Activated naive CD4-positive, alpha-beta T cell treated with anti-CD3 and anti-CD28 coated beads, Interleukin-2, amount 10 ng/mL, durations not matched to agents 7 days and 5 days (primary cell): ENCODE measurements at regions not wholly inside any gene's neighbourhood (a gene's known extent, or its start where the extent isn't known, plus 50 kb on each side); places are given as distances from the start of the nearest gene placed in this dataset.
A peak's percentile ranks its signal among the peaks of the same experiment; 100 is the strongest.
"Not testable (repeated sequence)": the region's sequence is repeated elsewhere in the genome, so short reads cannot be mapped to it uniquely, and the experiment has no call there.

Experiments used
- CTCF ChIA-PET: fragments of 350-600 bp; sonication (Branson Sonifier 250); formaldehyde crosslinking; loops from one replicate; lab custom pipeline; 2021; ENCODE audit warnings: antibody characterized with exemption; lab: Charles Lee
- DNase-seq: peaks from one replicate; pipeline ENCODE4 v3.0.0-alpha.2; 2020
- H3K27ac Mint-ChIP-seq: one replicate; pipeline ENCODE4 v1.8.0; 2021; ENCODE audit warnings: mild to moderate bottlenecking, moderate library complexity, mixed read lengths
- H3K27me3 Mint-ChIP-seq: one replicate; pipeline ENCODE4 v1.8.0; 2021; ENCODE audit warnings: mild to moderate bottlenecking, mixed read lengths
- H3K36me3 Mint-ChIP-seq: one replicate; pipeline ENCODE4 v1.8.0; 2021; ENCODE audit warnings: mixed read lengths
- H3K4me1 Mint-ChIP-seq: one replicate; pipeline ENCODE4 v1.8.0; 2021; ENCODE audit warnings: mixed read lengths
- H3K4me3 Mint-ChIP-seq: one replicate; pipeline ENCODE4 v1.8.0; 2021; ENCODE audit warnings: mild to moderate bottlenecking, moderate library complexity, mixed read lengths
- H3K9me3 Mint-ChIP-seq: one replicate; pipeline ENCODE4 v1.8.0; 2021; ENCODE audit warnings: mixed read lengths

DNA sequence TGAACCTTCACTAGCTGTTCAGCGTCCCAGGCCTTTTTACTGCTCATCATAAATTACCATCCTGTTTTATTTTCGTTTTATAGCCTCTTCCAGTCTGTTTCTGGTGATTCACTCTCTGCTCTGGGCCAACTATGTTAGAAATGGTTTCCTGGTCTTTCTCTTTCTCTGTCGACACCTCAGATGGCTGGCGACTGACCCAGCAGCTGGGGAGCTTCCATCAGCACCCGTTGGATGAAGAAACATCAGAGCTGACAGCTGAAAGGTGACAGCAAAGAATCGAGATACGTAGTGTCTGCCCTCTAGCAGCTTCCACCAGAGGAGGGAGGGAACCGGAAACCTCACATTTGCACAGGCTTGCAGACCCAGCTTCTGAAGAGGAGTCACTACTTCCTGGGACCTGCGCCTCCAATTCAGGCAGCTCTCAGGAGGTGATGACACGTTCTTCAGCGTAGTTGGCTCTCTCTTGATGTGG is 82.9 kb upstream of the MLN start:
- Mint-ChIP-seq H3K9me3 (no peaks in the 10 kb centered on the region), H3K27me3 (peaks cover 70% of the 10 kb centered on the region), H3K36me3 (no peaks in the 10 kb centered on the region), H3K4me1 (peaks cover 13% of the 10 kb centered on the region), H3K27ac (peak overlapping the region; percentile 28), H3K4me3 (no peak overlapping the region)
- peak; percentile 41 for DNase-seq
- CTCF ChIA-PET = no interaction called here

DNA sequence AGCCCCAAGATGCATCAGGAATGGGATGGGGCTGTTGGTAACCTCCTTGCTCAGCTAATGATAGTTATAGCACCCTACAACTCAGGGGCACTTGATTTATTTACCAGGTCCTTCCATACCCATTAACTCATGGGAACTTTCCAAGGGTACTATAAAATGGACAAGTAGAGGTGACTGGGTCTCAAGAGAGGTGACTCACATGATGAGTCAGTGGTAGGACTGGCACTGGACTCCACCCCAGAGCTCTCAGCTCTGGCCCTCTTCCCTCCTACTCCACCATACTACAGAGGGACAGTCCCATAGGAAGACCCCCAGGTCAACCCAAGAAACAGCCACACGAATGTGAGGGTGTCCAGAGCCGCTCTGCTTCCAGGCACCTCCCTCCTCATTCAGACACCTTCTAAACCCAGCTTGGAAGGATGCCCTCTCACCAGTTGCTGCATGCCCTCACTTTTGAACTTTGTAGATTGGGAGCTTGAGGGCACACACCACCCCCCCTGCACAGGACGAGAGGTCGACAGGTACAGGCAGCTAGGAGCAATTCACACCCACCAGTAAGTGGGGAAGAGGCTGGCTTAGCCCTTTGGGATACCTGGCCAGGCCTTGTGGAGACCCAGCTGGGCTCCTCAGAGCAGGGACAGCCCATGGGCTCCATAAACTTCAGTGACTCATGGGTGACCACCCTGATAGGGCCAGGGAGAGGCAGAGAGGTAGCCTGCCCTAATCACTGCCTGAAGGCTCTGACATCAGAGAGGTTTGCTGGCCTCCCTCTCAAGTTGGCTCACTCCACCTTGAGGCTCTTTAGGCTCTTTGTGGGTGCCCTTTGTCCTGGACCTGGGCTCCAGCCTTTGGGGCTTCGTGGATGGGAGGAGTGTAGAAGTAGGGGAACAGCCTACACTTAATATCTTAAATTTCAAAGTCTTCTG is 81.6 kb upstream of the MLN start:
- H3K27me3 Mint-ChIP-seq = peaks cover 70% of the 10 kb centered on the region
- CTCF ChIA-PET = interaction anchor here (1.6 kb wide), 1 partner anchor 12 kb away, joined by 4 read pairs; no protein-coding TSS in a partner anchor

DNA sequence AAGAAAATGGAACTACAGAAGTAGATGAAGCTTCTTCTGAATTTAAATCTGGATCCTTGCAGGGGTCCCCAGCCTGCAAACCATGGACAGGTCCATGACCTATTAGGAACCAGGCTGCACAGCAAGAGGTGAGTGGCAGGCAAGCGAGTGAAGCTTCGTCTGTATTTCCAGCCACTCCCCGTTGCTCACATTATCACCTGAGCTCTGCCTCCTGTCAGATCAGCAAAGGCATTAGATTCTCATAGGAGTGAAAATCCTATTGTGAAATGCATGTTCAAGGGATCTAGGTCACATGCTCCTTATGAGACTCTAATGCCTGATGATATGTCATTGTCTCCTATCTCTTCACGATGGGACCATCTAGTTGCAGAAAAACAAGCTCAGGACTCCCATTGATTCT is 79.8 kb upstream of the MLN start:
- not testable (repeated sequence) for H3K9me3 Mint-ChIP-seq, DNase-seq, H3K36me3 Mint-ChIP-seq, H3K4me3 Mint-ChIP-seq, H3K27ac Mint-ChIP-seq
- Mint-ChIP-seq H3K4me1 (peaks cover 13% of the 10 kb centered on the region), H3K27me3 (peaks cover 65% of the 10 kb centered on the region)
- CTCF ChIA-PET = interaction anchor here (1.6 kb wide), 1 partner anchor 10 kb away, joined by 4 read pairs; no protein-coding TSS in a partner anchor

More for the DNA sequence above, 81.6 kb upstream of the MLN start:
- Mint-ChIP-seq H3K4me1 (peaks cover 13% of the 10 kb centered on the region), H3K27ac (no peak overlapping the region), H3K36me3 (no peaks in the 10 kb centered on the region), H3K4me3 (no peak overlapping the region), H3K9me3 (no peaks in the 10 kb centered on the region)
- DNase-seq = no peak

DNA sequence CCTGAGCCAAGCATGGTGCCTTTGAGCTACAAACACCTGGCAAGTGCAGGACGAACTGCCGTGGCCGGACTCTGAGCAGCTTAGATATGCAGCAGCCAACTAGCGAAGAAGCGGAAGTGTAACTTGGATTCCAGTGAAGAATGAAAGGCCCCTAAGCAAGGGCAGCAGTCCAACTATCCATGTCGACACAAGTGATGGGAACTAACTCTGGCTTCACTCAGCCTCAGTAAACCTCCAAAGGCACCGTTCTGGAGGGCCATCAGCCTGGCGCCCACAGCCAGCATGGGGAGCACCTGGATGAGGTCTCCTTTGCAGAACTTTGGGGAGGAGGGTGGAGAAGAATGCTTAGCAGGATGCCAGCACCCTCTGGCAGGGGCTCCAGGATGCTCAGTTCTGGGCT is 78.4 kb upstream of the MLN start:
- CTCF ChIA-PET = no interaction called here
- H3K4me3 Mint-ChIP-seq = no peak overlapping the region
- no peak overlapping the region for H3K27ac Mint-ChIP-seq
- no peaks in the 10 kb centered on the region for H3K9me3 Mint-ChIP-seq
- DNase-seq = no peak
- no peaks in the 10 kb centered on the region for H3K36me3 Mint-ChIP-seq
- peaks cover 8% of the 10 kb centered on the region for H3K4me1 Mint-ChIP-seq
- peaks cover 70% of the 10 kb centered on the region for H3K27me3 Mint-ChIP-seq

DNA sequence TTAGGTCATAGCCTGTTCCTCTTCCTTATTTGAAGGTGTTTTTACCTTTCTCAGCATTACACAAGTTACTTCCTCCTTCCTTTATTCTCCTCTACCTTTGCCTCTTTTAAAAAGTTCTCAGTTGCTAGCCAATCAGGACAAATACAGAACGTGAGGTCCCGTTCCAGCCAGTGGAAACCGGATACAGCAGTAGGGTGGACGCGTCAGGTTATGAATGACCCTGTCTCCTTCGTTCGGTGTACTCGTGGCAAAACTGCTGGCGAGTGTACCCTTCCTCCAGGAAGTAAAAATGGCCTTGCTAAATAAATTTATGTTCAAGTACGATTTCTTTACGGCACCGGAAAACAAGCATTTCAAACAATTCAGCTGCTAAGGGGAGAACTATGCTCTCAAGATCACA is 77.0 kb upstream of the MLN start:
- no peak overlapping the region for H3K4me3 Mint-ChIP-seq
- no peaks in the 10 kb centered on the region for H3K4me1 Mint-ChIP-seq
- H3K27me3 Mint-ChIP-seq = peaks cover 73% of the 10 kb centered on the region
- CTCF ChIA-PET = no interaction called here
- H3K36me3 Mint-ChIP-seq = no peaks in the 10 kb centered on the region
- no peak for DNase-seq
- H3K9me3 Mint-ChIP-seq = no peaks in the 10 kb centered on the region
- no peak overlapping the region for H3K27ac Mint-ChIP-seq

DNA sequence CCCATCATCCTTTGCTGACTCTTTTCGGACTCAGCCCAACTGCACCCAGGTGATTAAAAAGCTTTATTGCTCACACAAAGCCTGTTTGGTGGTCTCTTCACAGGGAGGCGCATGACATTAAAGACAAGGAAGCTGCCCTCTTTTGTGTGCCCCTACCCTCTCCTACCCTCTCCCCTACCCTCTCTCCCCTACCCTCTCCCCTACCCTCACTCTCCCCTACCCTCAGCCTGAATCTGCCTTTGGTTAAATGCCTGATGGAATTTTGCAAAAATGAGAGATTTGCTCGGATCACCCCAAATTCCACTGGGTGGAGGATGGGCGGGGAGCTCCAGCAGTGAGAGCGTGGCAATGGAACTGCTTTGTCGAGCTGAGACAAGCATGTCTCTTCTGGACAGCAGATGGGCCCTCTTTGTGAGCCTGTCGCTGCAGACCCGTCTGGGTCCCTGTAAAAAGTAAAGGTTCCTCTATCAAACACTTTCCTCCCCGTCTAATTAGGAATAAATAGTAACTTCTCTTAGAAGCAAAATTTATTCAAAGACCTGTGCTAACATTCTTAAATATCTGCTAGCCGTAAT is 76.4 kb upstream of the MLN start:
- no peak overlapping the region for H3K27ac Mint-ChIP-seq
- CTCF ChIA-PET = no interaction called here
- H3K36me3 Mint-ChIP-seq = no peaks in the 10 kb centered on the region
- no peak for DNase-seq
- H3K4me3 Mint-ChIP-seq = no peak overlapping the region
- peaks cover 73% of the 10 kb centered on the region for H3K27me3 Mint-ChIP-seq
- no peaks in the 10 kb centered on the region for H3K4me1 Mint-ChIP-seq
- H3K9me3 Mint-ChIP-seq = no peaks in the 10 kb centered on the region

DNA sequence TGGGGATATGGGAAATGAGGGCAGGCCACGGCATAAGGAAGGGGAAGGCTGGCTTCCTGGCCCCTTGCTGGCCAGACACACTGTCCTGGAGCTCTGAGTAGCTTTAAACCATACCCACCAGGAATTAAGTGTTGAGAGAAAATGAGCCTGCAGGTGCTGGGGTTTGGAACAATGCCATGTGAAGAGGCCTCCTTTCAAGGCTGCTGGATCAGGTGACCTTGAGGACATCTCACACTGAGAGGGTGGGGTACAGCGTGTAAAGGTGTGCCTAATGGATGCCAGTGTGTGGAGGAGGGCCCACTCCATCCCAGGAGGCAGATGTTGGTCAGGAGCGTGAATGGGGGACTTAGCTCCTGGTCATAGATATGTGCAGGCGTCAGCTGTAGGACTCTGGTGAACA is 74.8 kb upstream of the MLN start:
- CTCF ChIA-PET = interaction anchor here (1.3 to 1.5 kb wide), 2 partner anchors 17 to 26 kb away, joined by 3 read pairs; no protein-coding TSS in a partner anchor
- DNase-seq = no peak
- Mint-ChIP-seq H3K4me3 (no peak overlapping the region), H3K36me3 (no peaks in the 10 kb centered on the region), H3K4me1 (peaks cover 5% of the 10 kb centered on the region), H3K27ac (no peak overlapping the region), H3K27me3 (peaks cover 80% of the 10 kb centered on the region), H3K9me3 (no peaks in the 10 kb centered on the region)

DNA sequence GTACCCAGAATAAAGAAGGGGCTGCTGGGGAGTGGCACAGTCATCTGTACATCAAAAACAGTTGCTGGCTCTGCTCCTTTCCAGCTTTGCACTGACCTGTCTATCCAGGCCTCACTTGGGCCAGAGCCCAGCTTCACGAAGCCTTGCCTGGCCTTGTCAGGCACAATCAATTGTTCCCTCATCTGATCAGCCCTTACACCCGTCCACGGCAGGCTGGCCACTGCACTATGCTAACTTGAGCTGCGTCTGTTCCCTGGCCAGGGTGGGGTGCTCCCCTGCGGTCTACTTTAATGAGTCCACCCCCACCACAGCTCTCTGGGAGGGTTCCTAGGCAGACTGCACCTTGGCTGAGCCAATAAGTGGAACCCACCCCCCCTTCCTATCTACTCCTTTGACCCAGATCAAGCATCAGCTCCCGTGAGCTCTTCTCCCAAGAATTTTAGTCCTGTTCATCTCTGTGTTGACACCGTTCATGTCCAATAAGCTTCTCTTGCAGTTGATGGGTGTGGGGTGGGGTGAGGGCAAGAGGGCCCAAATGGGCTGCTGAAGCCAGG is 74.3 kb upstream of the MLN start:
- H3K9me3 Mint-ChIP-seq = no peaks in the 10 kb centered on the region
- H3K27ac Mint-ChIP-seq = no peak overlapping the region
- CTCF ChIA-PET = interaction anchor here (1.3 to 1.5 kb wide), 2 partner anchors 17 to 26 kb away, joined by 3 read pairs; no protein-coding TSS in a partner anchor
- peaks cover 81% of the 10 kb centered on the region for H3K27me3 Mint-ChIP-seq
- H3K4me3 Mint-ChIP-seq = no peak overlapping the region
- no peak for DNase-seq
- peaks cover 5% of the 10 kb centered on the region for H3K4me1 Mint-ChIP-seq
- H3K36me3 Mint-ChIP-seq = no peaks in the 10 kb centered on the region

DNA sequence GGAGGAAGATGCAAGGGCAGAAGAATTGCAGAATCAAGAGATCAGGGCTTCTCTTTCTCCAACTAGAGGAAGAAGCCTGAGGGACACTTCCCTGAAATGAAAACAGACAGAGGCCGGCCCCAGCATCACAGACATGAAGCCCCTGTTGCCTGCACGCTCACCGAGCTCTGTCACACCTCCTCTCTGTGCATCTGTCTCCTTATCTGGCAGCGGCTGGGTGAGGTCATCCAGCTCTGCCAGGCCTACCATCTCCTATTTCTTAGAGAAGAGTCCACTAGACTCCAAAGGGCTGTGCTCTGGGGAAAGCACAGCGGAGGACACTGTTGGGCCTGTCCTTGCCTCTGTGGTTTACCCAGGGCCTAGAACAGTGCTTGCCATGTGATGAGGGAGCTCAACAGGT is 71.9 kb upstream of the MLN start:
- peaks cover 80% of the 10 kb centered on the region for H3K27me3 Mint-ChIP-seq

DNA sequence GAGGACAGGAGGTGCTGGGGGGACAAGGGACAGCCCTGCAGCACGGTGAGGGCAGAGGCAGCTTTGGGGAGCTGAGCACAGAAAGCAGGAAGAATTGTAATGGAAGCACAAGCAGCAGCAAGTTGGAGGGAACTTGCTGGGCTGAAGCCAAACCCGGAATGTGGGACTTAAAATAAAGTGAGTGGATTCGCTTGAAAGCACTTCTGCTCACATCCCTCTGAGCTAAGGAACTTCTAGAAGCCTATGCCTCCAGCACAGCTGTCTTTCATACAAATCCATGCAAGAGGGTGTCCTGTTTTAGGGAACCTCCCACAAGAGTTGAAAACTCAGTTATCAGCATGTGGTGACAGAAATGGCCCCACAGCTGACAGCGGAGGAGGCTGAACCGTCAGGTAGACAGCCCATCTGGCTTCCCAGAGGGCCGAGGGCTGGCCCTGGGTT is 71.4 kb upstream of the MLN start:
- Mint-ChIP-seq H3K9me3 (no peaks in the 10 kb centered on the region), H3K27me3 (peaks cover 83% of the 10 kb centered on the region), H3K4me1 (peaks cover 5% of the 10 kb centered on the region), H3K36me3 (no peaks in the 10 kb centered on the region), H3K27ac (no peak overlapping the region), H3K4me3 (no peak overlapping the region)
- DNase-seq = no peak
- CTCF ChIA-PET = no interaction called here

More for the DNA sequence above, 71.9 kb upstream of the MLN start:
- no peak for DNase-seq
- CTCF ChIA-PET = no interaction called here
- Mint-ChIP-seq H3K9me3 (no peaks in the 10 kb centered on the region), H3K36me3 (no peaks in the 10 kb centered on the region), H3K27ac (no peak overlapping the region), H3K4me3 (no peak overlapping the region), H3K4me1 (peaks cover 5% of the 10 kb centered on the region)

DNA sequence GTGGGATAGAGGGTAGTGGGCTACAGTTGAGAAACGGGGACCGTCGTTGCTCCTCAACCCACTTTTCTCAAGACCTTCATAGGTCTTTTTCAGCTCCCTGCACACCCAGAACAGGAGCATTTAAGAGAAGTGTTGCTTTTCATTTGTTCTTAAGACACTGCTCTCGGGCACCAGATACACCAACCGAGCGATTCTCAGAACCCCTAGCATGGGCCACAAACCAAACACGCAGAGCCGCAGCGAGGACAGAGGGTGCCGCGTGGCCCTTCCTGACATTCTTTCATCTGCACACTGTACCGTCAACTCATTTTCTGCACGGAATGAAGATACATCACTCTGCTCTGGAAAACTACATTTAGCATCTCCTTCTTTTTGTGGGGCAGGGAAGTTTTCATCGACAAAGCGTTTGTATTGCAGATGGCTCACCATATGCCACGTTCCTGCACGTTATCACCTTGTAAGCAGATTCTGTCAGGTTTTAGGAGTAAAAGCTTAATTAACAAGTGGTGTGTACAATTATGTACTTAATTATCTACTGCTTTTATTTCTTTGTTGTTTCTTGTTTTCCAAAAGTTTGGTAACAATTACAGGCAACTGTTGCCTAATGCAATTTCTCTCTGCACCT is 70.4 kb upstream of the MLN start:
- peaks cover 5% of the 10 kb centered on the region for H3K4me1 Mint-ChIP-seq
- H3K27me3 Mint-ChIP-seq = peaks cover 90% of the 10 kb centered on the region
- H3K36me3 Mint-ChIP-seq = no peaks in the 10 kb centered on the region
- no peak for DNase-seq
- CTCF ChIA-PET = interaction anchor here (1.6 kb wide), 1 partner anchor 10 kb away, joined by 4 read pairs; no protein-coding TSS in a partner anchor
- no peaks in the 10 kb centered on the region for H3K9me3 Mint-ChIP-seq
- no peak overlapping the region for H3K4me3 Mint-ChIP-seq
- no peak overlapping the region for H3K27ac Mint-ChIP-seq

DNA sequence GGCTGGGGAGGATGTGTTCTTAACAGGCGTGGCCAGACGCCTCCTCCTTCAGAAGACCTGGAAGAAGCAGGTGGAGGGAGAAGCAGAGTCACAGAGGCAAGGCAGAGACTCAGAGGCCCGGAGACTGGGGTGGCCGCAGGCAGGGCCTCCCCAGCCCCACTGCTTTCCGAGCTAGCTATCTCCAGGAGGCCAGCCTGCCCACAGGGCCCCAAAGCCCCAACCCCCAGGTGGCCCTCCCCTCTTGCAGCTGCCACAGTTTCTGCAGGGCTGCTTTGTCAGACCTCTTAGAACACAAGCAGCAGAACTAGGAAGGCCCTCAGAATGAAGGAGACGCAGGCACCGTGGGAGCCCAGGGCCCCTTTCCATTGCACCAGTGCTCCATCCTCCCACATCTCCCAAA is 69.0 kb upstream of the MLN start:
- H3K27ac Mint-ChIP-seq = no peak overlapping the region
- CTCF ChIA-PET = interaction anchor here (1.6 kb wide), 1 partner anchor 12 kb away, joined by 4 read pairs; no protein-coding TSS in a partner anchor
- H3K27me3 Mint-ChIP-seq = peaks cover 90% of the 10 kb centered on the region
- H3K4me3 Mint-ChIP-seq = no peak overlapping the region
- no peaks in the 10 kb centered on the region for H3K36me3 Mint-ChIP-seq
- H3K4me1 Mint-ChIP-seq = peaks cover 5% of the 10 kb centered on the region
- no peak for DNase-seq
- H3K9me3 Mint-ChIP-seq = no peaks in the 10 kb centered on the region

DNA sequence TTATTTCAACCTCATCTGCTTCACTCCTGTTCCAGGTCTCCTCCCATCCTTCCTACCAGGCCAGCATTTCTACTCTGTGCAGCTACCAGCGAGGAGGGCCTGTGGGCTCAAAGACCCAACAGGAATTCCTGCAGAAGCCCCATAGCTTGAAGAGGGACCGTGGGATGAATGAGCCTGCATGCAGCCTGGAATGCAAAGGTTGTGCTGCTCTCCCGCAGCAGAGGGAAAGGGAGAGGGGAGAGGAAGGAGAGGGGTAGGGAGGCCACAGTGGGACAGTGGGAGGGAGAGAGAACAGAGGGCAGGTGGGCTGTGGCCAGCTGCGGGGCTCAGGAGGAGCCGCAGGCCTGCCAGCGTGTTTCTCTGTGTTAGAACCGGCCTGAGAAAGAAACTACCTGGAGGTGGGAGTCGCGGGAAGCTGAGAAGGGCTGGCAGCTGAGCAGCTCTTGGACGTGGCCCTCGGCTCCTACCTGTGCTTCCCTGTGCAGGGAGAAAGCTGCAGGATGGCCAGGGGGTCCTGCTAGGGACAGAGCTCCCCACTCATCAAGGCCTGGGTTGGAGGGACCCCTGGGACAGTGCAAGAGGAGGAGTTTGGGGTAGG is 66.1 kb upstream of the MLN start:
- Mint-ChIP-seq H3K4me1 (peaks cover 3% of the 10 kb centered on the region), H3K9me3 (peaks cover 5% of the 10 kb centered on the region), H3K36me3 (no peaks in the 10 kb centered on the region), H3K27ac (no peak overlapping the region), H3K27me3 (peaks cover 77% of the 10 kb centered on the region), H3K4me3 (no peak overlapping the region)
- no peak for DNase-seq
- CTCF ChIA-PET = no interaction called here
